ENCODE measurements at regions not wholly inside any gene's neighbourhood (a gene's known extent, or its start where the extent isn't known, plus 50 kb on each side); places are given as distances from the start of the nearest gene placed in this dataset.

DNA sequence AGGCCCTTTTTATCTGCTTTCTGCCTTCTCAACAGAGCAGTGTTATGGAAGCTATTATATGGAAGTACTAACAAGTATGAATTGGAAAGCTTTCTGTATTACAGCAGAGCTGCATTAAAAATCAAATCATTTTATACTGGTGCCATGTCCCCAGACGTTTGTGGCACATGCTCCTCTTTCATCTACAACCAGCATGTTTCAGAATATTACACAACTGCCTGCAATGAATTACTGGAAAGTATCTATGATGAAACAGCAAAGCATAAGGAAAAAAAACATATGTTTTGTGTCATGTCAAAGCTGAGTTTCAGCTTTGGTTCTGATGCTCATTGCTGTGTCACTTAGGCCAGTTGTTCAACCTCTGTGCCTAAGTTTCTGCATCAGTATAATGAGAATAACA is 576.8 kb downstream of the GBA3 start:
- intact Hi-C loops (cut with DNase I), result no loop called here
- ATAC-seq (no peak), DNase-seq (no peak)
- no peaks in the 10 kb centered on the region for H3K4me1 ChIP-seq
- H3K27me3 ChIP-seq, result no peaks in the 10 kb centered on the region
- no peak overlapping the region for H3K4me3 ChIP-seq
- TF ChIP-seq, protein P1, sequence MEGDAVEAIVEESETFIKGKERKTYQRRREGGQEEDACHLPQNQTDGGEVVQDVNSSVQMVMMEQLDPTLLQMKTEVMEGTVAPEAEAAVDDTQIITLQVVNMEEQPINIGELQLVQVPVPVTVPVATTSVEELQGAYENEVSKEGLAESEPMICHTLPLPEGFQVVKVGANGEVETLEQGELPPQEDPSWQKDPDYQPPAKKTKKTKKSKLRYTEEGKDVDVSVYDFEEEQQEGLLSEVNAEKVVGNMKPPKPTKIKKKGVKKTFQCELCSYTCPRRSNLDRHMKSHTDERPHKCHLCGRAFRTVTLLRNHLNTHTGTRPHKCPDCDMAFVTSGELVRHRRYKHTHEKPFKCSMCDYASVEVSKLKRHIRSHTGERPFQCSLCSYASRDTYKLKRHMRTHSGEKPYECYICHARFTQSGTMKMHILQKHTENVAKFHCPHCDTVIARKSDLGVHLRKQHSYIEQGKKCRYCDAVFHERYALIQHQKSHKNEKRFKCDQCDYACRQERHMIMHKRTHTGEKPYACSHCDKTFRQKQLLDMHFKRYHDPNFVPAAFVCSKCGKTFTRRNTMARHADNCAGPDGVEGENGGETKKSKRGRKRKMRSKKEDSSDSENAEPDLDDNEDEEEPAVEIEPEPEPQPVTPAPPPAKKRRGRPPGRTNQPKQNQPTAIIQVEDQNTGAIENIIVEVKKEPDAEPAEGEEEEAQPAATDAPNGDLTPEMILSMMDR (IDR thresholded peaks at IDR 0.05), result no peak
- no peaks in the 10 kb centered on the region for H3K36me3 ChIP-seq
- H3K27ac ChIP-seq, result no peak overlapping the region
- no peaks in the 10 kb centered on the region for H3K9me3 ChIP-seq
- WGBS, 2 donors, result 23 to 31% methylated on average over 1 of the region's 1 CpG

DNA sequence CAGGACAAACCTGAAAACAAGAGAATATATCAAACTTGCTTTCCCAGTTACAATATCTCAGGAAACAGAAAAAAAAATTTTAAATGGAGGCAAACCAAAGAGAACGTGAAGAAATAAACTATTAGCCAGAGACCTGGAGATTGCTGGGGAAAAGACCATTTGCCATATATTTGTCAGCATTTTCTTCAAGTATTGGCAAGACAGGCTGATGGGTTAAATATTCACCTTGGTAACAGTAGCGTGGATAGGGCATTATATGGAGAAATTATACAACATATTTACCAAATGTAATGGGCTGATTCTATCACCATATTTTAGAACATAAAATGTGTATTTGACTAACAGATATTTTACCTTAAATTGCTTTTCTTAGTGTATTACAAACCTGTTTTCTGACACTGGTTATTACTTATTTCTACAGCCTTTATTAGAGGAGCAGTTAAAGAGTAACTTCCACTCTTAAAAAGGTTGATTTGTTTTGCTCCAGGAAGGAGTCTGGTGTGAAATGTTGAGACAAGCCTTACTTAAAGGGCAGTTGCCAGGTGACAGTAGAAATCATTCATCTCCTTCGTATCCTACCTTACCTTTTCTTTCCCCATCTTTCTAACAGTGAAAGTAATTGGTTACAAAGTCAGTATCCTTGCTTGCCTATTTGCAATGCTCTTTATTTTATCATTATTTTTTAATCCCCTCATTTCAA is 575.5 kb downstream of the GBA3 start:
- no peak for ATAC-seq
- WGBS, 2 donors, result 72 to 79% methylated on average over 3 of the region's 3 CpGs

DNA sequence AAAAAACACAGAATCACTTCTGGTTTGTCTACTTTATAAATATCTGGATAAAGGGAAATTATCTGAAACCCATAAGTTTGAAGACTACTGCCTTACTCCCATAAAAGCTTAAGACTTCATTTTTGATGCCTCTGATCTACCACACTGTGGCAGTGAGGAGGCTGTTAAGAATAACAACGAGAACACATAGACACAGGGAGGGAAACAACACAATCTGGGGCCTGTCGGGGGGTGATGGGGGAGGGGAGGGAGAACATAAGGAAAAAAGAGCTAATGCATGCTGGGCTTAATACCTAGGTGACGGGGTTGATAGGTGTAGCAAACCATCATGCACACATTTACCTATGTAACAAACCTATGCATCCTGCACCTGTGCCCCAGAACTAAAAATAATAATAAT is 573.7 kb downstream of the GBA3 start:
- Histone ChIP-seq H3K27ac (no peak overlapping the region), H3K4me1 (no peaks in the 10 kb centered on the region), H3K9me3 (peaks cover 0 to 4% (median 0%) of the 10 kb centered on the region in 11 donors), H3K4me3 (no peak overlapping the region), H3K27me3 (no peaks in the 10 kb centered on the region), H3K36me3 (no peaks in the 10 kb centered on the region)
- intact Hi-C loops (cut with DNase I), result no loop called here
- TF ChIP-seq, protein P1 (IDR thresholded peaks at IDR 0.05), result no peak
- WGBS, 2 donors, result 39 to 53% methylated on average over 3 of the region's 3 CpGs
- DNase-seq, result no peak
- ATAC-seq, result no peak

More for the DNA sequence above, 575.5 kb downstream of the GBA3 start:
- intact Hi-C loops (cut with DNase I), result no loop called here
- Histone ChIP-seq H3K27me3 (no peaks in the 10 kb centered on the region), H3K4me1 (no peaks in the 10 kb centered on the region), H3K27ac (no peak overlapping the region), H3K9me3 (no peaks in the 10 kb centered on the region), H3K4me3 (no peak overlapping the region), H3K36me3 (no peaks in the 10 kb centered on the region)
- TF ChIP-seq, protein P1 (IDR thresholded peaks at IDR 0.05), result no peak
- no peak for DNase-seq

DNA sequence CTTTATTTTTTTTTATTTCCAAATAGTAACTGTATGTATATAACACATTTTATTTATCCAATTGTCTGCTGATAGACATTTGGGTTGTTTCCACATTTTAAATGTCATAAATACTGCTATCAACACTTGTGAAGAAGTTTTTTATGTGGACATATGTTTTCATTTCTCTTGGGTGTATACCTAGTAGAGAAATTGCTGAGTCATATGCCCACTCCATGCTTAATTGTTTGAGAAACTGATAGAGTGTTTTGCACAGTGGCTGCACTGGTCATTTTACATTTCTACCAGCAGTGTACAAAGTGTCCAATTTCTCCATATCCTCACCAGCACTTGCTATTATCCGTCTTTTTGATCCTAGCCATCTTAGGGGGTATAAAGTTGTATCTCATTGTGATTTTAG is 567.8 kb downstream of the GBA3 start:
- no peak for DNase-seq
- TF ChIP-seq, protein P1 (IDR thresholded peaks at IDR 0.05), result no peak
- peaks cover 0 to 16% (median 0%) of the 10 kb centered on the region in 11 donors for H3K9me3 ChIP-seq
- no peaks in the 10 kb centered on the region for H3K36me3 ChIP-seq
- H3K27ac ChIP-seq, result no peak overlapping the region
- H3K4me3 ChIP-seq, result no peak overlapping the region
- WGBS, 2 donors, result 89% methylated on average over 1 of the region's 1 CpG
- intact Hi-C loops (cut with DNase I), result no loop called here
- no peaks in the 10 kb centered on the region for H3K4me1 ChIP-seq
- no peak for ATAC-seq
- H3K27me3 ChIP-seq, result no peaks in the 10 kb centered on the region
